MCF 10A (cell line): ENCODE measurements at regions not wholly inside any gene's neighbourhood (a gene's known extent, or its start where the extent isn't known, plus 50 kb on each side); places are given as distances from the start of the nearest gene placed in this dataset.

Source experiments
- BruUV-seq: library from RNA; stranded (reverse); fragments of 400-500 nt; replicated peaks from 2 replicates; lab custom pipeline; 2021; lab: Mats Ljungman, UMichigan
- CTCF ChIA-PET: fragments of 300-600 bp; sonication (Branson Sonifier 250); formaldehyde crosslinking; extraction: SDS; loops from one replicate; lab custom pipeline; 2021; ENCODE audit warnings: antibody characterized with exemption, inconsistent platforms; lab: Yijun Ruan, JAX
- POLR2A ChIA-PET: fragments of 300-600, 350-650 bp; sonication (Branson Sonifier 250); formaldehyde crosslinking; extraction: SDS; loops from one replicate; lab custom pipeline; 2020; ENCODE audit warnings: antibody characterized with exemption, inconsistent platforms; lab: Yijun Ruan, JAX
- DNase-seq: peaks from one replicate; pipeline ENCODE4 v3.0.0-alpha.2; 2018; ENCODE audit not compliant: unreplicated experiment
- H3K27ac Mint-ChIP-seq: one replicate; pipeline ENCODE4 v1.8.0; 2022; ENCODE audit warnings: mild to moderate bottlenecking, low read depth, mixed read lengths; ENCODE audit not compliant: unreplicated experiment
- H3K27me3 Mint-ChIP-seq: one replicate; pipeline ENCODE4 v1.8.0; 2022; ENCODE audit warnings: mixed read lengths; ENCODE audit not compliant: insufficient read depth, unreplicated experiment
- H3K36me3 Mint-ChIP-seq: one replicate; pipeline ENCODE4 v1.8.0; 2022; ENCODE audit warnings: mild to moderate bottlenecking, moderate library complexity, mixed read lengths; ENCODE audit not compliant: insufficient read depth, unreplicated experiment
- H3K4me1 Mint-ChIP-seq: one replicate; pipeline ENCODE4 v1.8.0; 2022; ENCODE audit warnings: mixed read lengths; ENCODE audit not compliant: insufficient read depth, unreplicated experiment
- H3K4me3 Mint-ChIP-seq: one replicate; pipeline ENCODE4 v1.8.0; 2022; ENCODE audit warnings: mild to moderate bottlenecking, moderate library complexity, mixed read lengths; ENCODE audit not compliant: unreplicated experiment
- H3K9me3 Mint-ChIP-seq: one replicate; pipeline ENCODE4 v1.8.0; 2022; ENCODE audit warnings: mixed read lengths; ENCODE audit not compliant: unreplicated experiment
- intact Hi-C: fragments of 100-400 bp; cut with micrococcal nuclease; formaldehyde crosslinking; loops from 2 replicates; pipeline ENCODE4 v1.14.1; 2022
- TF ChIP-seq, protein P1 (sequence below): fragments of 200-600 bp; IDR thresholded peaks from one replicate; pipeline ENCODE4 v1.8.0; 2022; ENCODE audit warnings: antibody characterized with exemption, mild to moderate bottlenecking; ENCODE audit not compliant: unreplicated experiment

DNA sequence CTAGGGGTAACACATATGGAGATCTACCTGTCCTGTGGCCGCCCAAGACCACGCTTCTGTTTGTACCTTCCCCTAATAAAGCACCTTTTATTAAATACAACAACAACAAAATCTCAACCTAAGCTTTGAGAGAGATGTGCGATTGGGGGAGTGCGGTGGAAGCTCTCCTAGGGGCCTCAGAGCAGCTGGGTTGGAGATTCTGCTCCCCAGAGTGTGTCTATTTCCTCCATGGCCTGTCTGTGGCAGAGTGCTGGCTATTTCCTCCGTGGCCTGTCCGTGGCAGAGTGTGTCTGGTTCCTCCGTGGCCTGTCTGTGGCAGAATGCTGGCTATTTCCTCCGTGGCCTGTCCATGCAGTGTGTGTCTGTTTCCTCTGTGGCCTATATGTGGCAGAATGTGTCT is 139.3 kb upstream of the IPO9 start:
- no TSS peak for BruUV-seq
- H3K36me3 Mint-ChIP-seq: no peaks in the 10 kb centered on the region
- H3K9me3 Mint-ChIP-seq: no peaks in the 10 kb centered on the region
- no peak overlapping the region for H3K4me3 Mint-ChIP-seq
- no peak overlapping the region for H3K27ac Mint-ChIP-seq
- no peaks in the 10 kb centered on the region for H3K27me3 Mint-ChIP-seq
- peaks cover 13% of the 10 kb centered on the region for H3K4me1 Mint-ChIP-seq
- intact Hi-C loops: no loop called here
- TF ChIP-seq, protein P1, sequence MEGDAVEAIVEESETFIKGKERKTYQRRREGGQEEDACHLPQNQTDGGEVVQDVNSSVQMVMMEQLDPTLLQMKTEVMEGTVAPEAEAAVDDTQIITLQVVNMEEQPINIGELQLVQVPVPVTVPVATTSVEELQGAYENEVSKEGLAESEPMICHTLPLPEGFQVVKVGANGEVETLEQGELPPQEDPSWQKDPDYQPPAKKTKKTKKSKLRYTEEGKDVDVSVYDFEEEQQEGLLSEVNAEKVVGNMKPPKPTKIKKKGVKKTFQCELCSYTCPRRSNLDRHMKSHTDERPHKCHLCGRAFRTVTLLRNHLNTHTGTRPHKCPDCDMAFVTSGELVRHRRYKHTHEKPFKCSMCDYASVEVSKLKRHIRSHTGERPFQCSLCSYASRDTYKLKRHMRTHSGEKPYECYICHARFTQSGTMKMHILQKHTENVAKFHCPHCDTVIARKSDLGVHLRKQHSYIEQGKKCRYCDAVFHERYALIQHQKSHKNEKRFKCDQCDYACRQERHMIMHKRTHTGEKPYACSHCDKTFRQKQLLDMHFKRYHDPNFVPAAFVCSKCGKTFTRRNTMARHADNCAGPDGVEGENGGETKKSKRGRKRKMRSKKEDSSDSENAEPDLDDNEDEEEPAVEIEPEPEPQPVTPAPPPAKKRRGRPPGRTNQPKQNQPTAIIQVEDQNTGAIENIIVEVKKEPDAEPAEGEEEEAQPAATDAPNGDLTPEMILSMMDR: no peak
- DNase-seq: no peak
- POLR2A ChIA-PET: no interaction called here
- CTCF ChIA-PET: interaction anchor here (3.9 kb wide), 1 partner anchor 129 kb away, joined by 23 read pairs; no protein-coding TSS in a partner anchor

DNA sequence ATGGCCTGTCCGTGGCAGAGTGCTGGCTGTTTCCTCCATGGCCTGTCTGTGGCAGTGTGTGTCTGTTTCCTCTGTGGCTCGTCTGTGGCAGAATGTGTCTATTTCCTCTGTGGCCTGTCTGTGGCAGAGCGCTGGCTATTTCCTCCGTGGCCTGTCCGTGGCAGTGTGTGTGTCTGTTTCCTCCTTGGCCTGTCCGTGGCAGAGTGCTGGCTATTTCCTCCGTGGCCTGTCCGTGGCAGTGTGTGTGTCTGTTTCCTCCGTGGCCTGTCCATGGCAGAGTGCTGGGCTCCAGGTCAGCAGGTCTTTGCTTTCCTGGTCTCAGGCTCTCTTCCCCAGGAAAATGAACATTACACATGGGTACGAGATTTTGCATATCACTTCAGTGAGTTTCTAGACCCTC is 138.4 kb upstream of the IPO9 start:
- Mint-ChIP-seq H3K4me1 (peaks cover 17% of the 10 kb centered on the region), H3K27ac (no peak overlapping the region), H3K36me3 (no peaks in the 10 kb centered on the region), H3K27me3 (no peaks in the 10 kb centered on the region), H3K9me3 (no peaks in the 10 kb centered on the region), H3K4me3 (no peak overlapping the region)
- TF ChIP-seq, protein P1: no peak
- intact Hi-C loops: no loop called here
- no TSS peak for BruUV-seq
- CTCF ChIA-PET: interaction anchor here (2.6 kb wide), 1 partner anchor 19 kb away, joined by 6 read pairs; no protein-coding TSS in a partner anchor
- DNase-seq: no peak
- POLR2A ChIA-PET: no interaction called here

DNA sequence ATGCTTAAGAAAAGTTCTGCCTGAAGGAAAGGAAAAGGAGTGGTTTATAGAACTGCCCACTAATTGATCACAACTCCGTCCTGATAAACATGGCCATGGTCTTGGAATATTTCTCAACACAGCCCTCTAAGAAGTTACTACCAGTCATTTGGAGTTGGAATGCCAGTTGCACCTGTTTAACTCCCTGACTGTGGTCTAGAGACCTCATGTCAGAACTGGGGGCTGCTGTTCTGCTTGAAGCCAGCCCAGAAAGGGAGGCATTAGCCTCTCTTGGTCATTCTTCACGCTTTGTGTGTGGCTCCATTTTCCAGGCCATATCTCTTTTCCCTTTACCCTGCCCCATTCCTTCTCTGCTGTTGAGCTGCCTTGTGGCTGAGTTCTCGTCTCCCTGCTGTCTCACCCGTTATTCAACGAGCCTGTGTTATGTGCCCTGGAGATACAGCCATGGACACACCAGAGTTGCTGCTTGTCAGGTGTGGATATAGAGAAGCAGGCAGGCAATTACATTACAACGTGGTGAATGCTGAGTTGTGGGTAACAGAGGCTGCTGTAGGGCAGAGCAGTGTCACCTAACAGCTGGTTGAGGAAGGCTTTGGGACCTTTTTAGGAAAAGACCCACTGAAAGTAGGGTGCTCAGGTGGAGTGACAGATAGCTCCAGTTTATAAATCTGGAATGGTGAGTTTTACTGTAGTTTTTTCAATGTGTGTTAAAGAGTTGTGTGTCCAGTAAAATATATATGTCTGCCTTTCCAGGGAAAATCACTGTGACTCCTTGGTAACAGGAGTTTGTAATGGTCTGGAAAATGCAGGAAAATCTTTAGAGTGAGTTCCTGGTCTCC is 137.0 kb upstream of the IPO9 start:
- Mint-ChIP-seq H3K4me1 (peaks cover 23% of the 10 kb centered on the region), H3K27me3 (no peaks in the 10 kb centered on the region), H3K36me3 (no peaks in the 10 kb centered on the region), H3K9me3 (no peaks in the 10 kb centered on the region), H3K4me3 (no peak overlapping the region), H3K27ac (no peak overlapping the region)
- no peak for DNase-seq
- no TSS peak for BruUV-seq
- intact Hi-C loops: no loop called here
- ChIA-PET POLR2A (interaction anchor here (0.6 to 1.0 kb wide), 3 partner anchors 31 to 1581 kb away, joined by 3 to 5 read pairs (median 3); no protein-coding TSS in a partner anchor), CTCF (interaction anchor here (0.6 to 6.9 kb wide), 7 partner anchors 11 to 894 kb away, joined by 3 to 83 read pairs (median 4); no protein-coding TSS in a partner anchor)
- TF ChIP-seq, protein P1: no peak
